Body of pancreas (tissue), 4 donors: ENCODE measurements at regions not wholly inside any gene's neighbourhood (a gene's known extent, or its start where the extent isn't known, plus 50 kb on each side); places are given as distances from the start of the nearest gene placed in this dataset.

Experiments
- POLR2A ChIP-seq, 3 donors: fragments of 450-650 bp; IDR thresholded peaks; one replicate each; pipeline ENCODE4 v1.6.1; 2016; ENCODE audit warnings: antibody characterized with exemption in 3 of 3, mild to moderate bottlenecking in 2 of 3
- TF ChIP-seq, protein P1 (sequence below), 7 experiments: fragments of 450-650 bp in 4 of 7; fragments of 200-600 bp in 3 of 7; sonication (generic) in 3 of 7; IDR thresholded peaks; one replicate each; pipeline ENCODE4 v1.5.1; 2016 to 2019; ENCODE audit warnings: antibody characterized with exemption in 7 of 7

DNA sequence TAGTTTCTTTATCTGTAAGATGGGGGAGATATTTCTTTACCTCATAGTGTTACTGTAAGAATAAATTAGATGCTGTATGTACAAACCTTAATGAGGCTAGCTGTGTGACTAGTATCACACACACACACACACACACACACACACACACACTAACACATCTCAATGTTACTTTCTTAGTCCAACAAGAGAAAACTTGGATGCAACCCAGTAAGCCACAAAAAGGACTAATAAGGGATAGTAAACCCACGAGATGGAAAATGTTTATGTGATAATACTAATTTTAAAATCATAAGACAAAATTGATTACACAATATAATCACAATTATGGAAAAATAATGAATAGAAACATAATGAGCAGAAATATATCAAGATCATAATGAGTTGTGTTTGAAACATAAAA is 437.7 kb upstream of the ZNF507 start:
- TF ChIP-seq, protein P1, sequence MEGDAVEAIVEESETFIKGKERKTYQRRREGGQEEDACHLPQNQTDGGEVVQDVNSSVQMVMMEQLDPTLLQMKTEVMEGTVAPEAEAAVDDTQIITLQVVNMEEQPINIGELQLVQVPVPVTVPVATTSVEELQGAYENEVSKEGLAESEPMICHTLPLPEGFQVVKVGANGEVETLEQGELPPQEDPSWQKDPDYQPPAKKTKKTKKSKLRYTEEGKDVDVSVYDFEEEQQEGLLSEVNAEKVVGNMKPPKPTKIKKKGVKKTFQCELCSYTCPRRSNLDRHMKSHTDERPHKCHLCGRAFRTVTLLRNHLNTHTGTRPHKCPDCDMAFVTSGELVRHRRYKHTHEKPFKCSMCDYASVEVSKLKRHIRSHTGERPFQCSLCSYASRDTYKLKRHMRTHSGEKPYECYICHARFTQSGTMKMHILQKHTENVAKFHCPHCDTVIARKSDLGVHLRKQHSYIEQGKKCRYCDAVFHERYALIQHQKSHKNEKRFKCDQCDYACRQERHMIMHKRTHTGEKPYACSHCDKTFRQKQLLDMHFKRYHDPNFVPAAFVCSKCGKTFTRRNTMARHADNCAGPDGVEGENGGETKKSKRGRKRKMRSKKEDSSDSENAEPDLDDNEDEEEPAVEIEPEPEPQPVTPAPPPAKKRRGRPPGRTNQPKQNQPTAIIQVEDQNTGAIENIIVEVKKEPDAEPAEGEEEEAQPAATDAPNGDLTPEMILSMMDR (IDR thresholded peaks at IDR 0.05): no peak
- no peak for TF ChIP-seq POLR2A (IDR thresholded peaks at IDR 0.05)
